Esophagus squamous epithelium (tissue), 5 donors: ENCODE measurements at regions not wholly inside any gene's neighbourhood (a gene's known extent, or its start where the extent isn't known, plus 50 kb on each side); places are given as distances from the start of the nearest gene placed in this dataset.

Experiments used
- DNase-seq: peaks from one replicate; lab custom pipeline; 2025; lab: John Stamatoyannopoulos, UW
- H3K27ac ChIP-seq, 4 donors: fragments of 200-600 bp; sonication (generic); one replicate each; pipeline ENCODE4 v1.5.1; 2016 to 2019; ENCODE audit warnings: mild to moderate bottlenecking in 1 of 4
- H3K27me3 ChIP-seq, 4 donors: fragments of 200-600 bp; sonication (generic); 1 replicate in 3 of 4; 2 replicates in 1 of 4; pipeline versions ENCODE4 v1.5.1 to v1.6.0; 2017 to 2021; ENCODE audit warnings: antibody characterized with exemption in 1 of 4
- H3K36me3 ChIP-seq, 3 donors: fragments of 200-600 bp; sonication (generic); one replicate each; pipeline ENCODE4 v1.5.1; 2016 to 2019
- H3K4me1 ChIP-seq, 3 donors: fragments of 200-600 bp; sonication (generic); one replicate each; pipeline ENCODE4 v1.5.1; 2017 to 2019
- H3K4me3 ChIP-seq, 4 donors: fragments of 200-600 bp; sonication (generic); 1 replicate in 3 of 4; 2 replicates in 1 of 4; pipeline ENCODE4 v1.5.1; 2016 to 2019; ENCODE audit warnings: mild to moderate bottlenecking in 2 of 4, moderate library complexity in 1 of 4
- H3K9me3 ChIP-seq, 3 donors: fragments of 200-600 bp; sonication (generic); one replicate each; pipeline ENCODE4 v1.5.1; 2016 to 2019
- POLR2A ChIP-seq, 4 donors: fragments of 450-650 bp; IDR thresholded peaks; one replicate each; pipeline ENCODE4 v1.6.1; 2017; ENCODE audit warnings: antibody characterized with exemption in 4 of 4, mild to moderate bottlenecking in 4 of 4, moderate library complexity in 3 of 4
- WGBS, 2 donors: methylation state at CpG; one replicate each; pipeline ENCODE4 v1.1.5; 2018; 5-methylcytosine and 5-hydroxymethylcytosine counted together
- intact Hi-C: fragments of 100-400 bp; cut with DNase I; formaldehyde crosslinking; loops from one replicate; pipeline ENCODE4 v1.15.0; 2022
- TF ChIP-seq, protein P1 (sequence below), 6 experiments: fragments of 450-650 bp in 4 of 6; fragments of 200-600 bp in 2 of 6; sonication (generic) in 2 of 6; IDR thresholded peaks; one replicate each; pipeline ENCODE4 v1.5.1; 2016 to 2019; ENCODE audit warnings: antibody characterized with exemption in 6 of 6, mild to moderate bottlenecking in 4 of 6, moderate library complexity in 4 of 6
- donor health status: DM: yes; HTN: yes; CAD: no.

DNA sequence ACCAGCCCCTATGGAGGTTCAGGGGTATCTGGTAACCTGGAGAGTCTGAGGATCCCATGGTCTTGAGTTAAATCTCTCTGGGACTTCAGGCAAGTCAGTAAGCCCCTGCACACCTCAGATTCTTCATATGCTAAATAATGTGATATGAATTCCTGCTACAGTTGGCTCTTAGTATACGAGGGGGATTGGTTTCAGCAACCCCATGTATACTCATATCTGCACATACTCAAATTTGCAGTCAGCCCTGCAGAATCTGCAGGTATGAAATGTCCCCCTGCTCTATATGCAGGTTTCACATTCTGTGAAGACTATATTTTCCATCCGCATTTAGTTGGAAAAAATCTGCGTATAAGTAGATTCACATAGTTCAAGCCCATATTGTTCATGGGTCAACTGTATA lies 136.6 kb downstream of the TOMM20 start:
- Histone ChIP-seq H3K27me3 (no peaks in the 10 kb centered on the region), H3K27ac (no peak overlapping the region), H3K36me3 (no peaks in the 10 kb centered on the region), H3K9me3 (no peaks in the 10 kb centered on the region), H3K4me3 (no peak overlapping the region), H3K4me1 (peaks cover 14 to 25% (median 21%) of the 10 kb centered on the region in 3 donors)
- 89 to 91% methylated on average over 3 of the region's 3 CpGs for WGBS, 2 donors
- intact Hi-C loops = loop anchor here (10.0 kb wide), 2 partner anchors 83 to 377 kb away; partner anchors contain the start of gene IRF2BP2
- no peak for TF ChIP-seq POLR2A (IDR thresholded peaks at IDR 0.05)
- TF ChIP-seq, protein P1, sequence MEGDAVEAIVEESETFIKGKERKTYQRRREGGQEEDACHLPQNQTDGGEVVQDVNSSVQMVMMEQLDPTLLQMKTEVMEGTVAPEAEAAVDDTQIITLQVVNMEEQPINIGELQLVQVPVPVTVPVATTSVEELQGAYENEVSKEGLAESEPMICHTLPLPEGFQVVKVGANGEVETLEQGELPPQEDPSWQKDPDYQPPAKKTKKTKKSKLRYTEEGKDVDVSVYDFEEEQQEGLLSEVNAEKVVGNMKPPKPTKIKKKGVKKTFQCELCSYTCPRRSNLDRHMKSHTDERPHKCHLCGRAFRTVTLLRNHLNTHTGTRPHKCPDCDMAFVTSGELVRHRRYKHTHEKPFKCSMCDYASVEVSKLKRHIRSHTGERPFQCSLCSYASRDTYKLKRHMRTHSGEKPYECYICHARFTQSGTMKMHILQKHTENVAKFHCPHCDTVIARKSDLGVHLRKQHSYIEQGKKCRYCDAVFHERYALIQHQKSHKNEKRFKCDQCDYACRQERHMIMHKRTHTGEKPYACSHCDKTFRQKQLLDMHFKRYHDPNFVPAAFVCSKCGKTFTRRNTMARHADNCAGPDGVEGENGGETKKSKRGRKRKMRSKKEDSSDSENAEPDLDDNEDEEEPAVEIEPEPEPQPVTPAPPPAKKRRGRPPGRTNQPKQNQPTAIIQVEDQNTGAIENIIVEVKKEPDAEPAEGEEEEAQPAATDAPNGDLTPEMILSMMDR (IDR thresholded peaks at IDR 0.05) = no peak
- no peak for DNase-seq

DNA sequence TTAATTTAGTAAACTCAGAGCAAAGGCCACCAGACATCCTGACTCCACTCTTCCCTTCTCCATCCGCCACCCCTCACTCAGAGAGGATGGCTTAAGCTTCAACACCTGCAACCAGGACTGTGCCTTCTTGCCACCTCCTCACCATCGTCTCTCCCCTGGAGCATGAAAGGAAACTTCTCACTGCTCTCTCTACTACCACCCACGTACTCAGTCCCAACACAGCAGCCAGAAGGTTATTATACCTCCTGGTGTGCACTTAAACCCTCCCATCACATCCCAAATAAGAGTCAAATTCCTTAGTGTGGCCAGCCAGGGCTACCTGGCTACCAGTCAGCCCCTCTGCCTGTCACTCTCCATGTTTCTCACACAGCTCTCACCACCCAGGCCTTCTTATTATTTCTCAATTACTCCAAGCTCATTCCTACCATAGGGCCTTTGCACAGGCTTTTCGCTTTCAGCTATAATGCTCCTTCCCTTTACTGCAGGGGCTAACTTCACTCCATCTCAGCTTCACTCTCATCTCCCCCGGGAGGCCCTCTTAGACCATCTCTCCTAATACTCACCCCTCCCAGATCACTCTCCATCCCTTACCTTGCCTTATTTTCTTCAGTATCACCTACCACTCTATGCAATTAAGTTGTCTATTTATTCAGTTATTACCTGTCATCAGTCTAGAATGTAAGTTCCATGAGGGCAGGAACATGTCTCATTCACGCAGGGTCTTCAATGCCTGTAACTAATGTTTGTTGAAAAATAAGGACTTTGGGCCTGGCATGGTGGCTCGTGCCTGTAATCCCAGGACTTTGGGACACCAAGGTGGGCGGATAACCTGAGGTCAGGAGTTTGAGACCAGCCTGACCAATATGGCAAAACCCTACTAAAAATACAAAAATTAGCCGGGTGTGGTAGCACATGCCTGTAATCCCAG lies 137.5 kb downstream of the TOMM20 start:
- 86 to 92% methylated on average over 8 to 9 of the region's 9 CpGs for WGBS, 2 donors
- H3K9me3 ChIP-seq = no peaks in the 10 kb centered on the region
- no peaks in the 10 kb centered on the region for H3K36me3 ChIP-seq
- H3K4me1 ChIP-seq = peaks cover 17 to 25% (median 23%) of the 10 kb centered on the region in 3 donors
- no peak for TF ChIP-seq POLR2A (IDR thresholded peaks at IDR 0.05)
- H3K27me3 ChIP-seq = no peaks in the 10 kb centered on the region
- H3K4me3 ChIP-seq = no peak overlapping the region
- intact Hi-C loops = loop anchor here (10.0 kb wide), 2 partner anchors 84 to 376 kb away; partner anchors contain the start of gene IRF2BP2
- peak overlapping the region in 2 of 4 donors; percentile 18 to 90 for H3K27ac ChIP-seq
- DNase-seq = no peak

DNA sequence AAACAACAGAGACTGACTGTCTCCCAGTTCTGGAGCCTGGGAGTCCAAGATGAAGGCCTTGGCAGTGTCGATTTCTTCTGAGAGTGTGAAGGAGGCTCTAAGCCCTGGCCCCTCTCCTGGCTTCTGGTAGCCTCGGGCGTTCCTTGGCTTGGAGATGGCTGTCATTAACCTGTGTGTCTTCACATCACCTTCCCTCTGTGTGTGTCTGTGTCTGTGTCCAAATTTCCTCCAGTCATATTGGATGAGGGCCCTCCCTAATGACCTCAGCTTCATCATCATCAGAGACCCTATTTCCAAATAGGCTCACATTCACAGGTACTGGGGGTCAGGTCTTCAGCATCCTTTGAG lies 138.3 kb downstream of the TOMM20 start:
- Histone ChIP-seq H3K4me3 (no peak overlapping the region), H3K4me1 (peaks cover 17 to 33% (median 32%) of the 10 kb centered on the region in 3 donors), H3K36me3 (no peaks in the 10 kb centered on the region), H3K27ac (peak overlapping the region in 2 of 4 donors; percentile 18 to 90), H3K27me3 (no peaks in the 10 kb centered on the region), H3K9me3 (no peaks in the 10 kb centered on the region)
- 56 to 57% methylated on average over 3 of the region's 3 CpGs for WGBS, 2 donors
- no peak for DNase-seq
- intact Hi-C loops = loop anchor here (10.0 kb wide), 2 partner anchors 84 to 376 kb away; partner anchors contain the start of gene IRF2BP2
- TF ChIP-seq POLR2A (IDR thresholded peaks at IDR 0.05) = no peak
- TF ChIP-seq, protein P1 (IDR thresholded peaks at IDR 0.05) = no peak

DNA sequence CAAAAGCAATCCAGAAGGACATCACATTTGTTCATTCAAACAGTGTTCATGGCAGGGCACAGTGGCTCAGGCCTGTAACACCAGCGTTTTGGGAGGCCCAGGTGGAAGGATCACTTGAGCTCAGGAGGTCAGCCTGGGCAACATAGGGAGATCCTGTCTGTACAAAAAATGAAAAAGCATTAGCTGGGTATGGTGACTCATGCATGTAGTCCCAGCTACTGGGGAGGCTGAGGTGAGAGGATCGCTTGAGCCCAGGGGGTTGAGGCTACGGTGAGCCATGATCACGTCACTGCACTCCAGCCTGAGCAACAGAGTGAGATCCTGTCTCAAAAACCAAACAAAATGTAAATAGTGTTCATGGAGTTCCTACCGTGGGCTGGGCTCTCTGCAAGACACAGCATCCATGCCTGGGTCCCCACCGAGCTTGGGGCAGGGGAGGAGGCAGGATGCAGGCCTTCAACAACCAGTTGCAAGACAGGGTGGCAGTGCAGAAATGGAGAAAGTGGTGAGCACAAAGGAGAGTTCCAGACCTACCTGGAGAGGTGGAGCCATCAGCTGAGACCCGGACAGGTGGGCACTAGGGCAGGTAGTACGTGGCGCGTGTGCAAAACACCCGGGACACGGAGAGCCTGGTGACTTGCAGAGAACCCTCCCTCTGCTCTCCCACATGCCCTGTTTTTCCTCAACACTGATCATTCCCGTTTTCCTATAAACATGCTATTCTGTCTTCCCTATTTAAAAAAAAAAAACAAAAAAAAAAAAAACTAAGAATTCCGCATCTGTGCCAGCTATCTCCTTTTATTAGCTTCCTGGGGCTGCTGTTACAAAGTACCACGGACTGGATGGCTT lies 138.9 kb downstream of the TOMM20 start:
- intact Hi-C loops = loop anchor here (10.0 kb wide), 2 partner anchors 85 to 375 kb away; partner anchors contain the start of gene IRF2BP2
- H3K27ac ChIP-seq = peak overlapping the region in 3 of 4 donors; percentile 88 to 93 (median 90)
- no peaks in the 10 kb centered on the region for H3K9me3 ChIP-seq
- H3K4me1 ChIP-seq = peaks cover 17 to 38% (median 38%) of the 10 kb centered on the region in 3 donors
- no peak overlapping the region for H3K4me3 ChIP-seq
- H3K36me3 ChIP-seq = no peaks in the 10 kb centered on the region
- WGBS, 2 donors = 87 to 88% methylated on average over 13 to 14 of the region's 15 CpGs
- H3K27me3 ChIP-seq = no peaks in the 10 kb centered on the region
- DNase-seq = no peak
- TF ChIP-seq POLR2A (IDR thresholded peaks at IDR 0.05) = no peak
- TF ChIP-seq, protein P1 (IDR thresholded peaks at IDR 0.05) = no peak

DNA sequence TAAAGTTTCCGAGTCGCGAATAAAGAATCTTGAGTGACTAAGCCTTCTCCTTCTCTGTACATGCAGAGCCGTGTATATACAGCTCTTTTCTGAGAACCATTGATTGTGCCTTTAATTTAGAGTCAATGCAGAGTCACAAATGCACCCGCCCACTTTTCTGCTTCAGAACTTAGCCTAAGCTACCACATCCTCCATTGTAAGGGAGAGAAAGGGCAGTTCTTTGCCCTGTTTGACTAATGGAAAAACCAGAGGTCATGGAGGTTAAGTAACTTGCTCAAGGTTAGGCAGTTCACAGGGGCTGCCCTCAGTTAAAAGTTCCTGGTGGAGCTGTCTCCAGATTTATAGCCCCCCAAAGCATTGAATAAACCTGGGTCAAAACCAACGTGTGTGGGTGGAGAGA lies 139.6 kb downstream of the TOMM20 start:
- no peak for DNase-seq
- peak overlapping the region; percentile 36 to 93 (median 89) for H3K27ac ChIP-seq
- H3K4me1 ChIP-seq = peaks cover 17 to 45% (median 40%) of the 10 kb centered on the region in 3 donors
- 80 to 86% methylated on average over 6 of the region's 6 CpGs for WGBS, 2 donors
- no peaks in the 10 kb centered on the region for H3K9me3 ChIP-seq
- H3K4me3 ChIP-seq = no peak overlapping the region
- intact Hi-C loops = no loop called here
- no peaks in the 10 kb centered on the region for H3K36me3 ChIP-seq
- TF ChIP-seq, protein P1 (IDR thresholded peaks at IDR 0.05) = no peak
- no peak for TF ChIP-seq POLR2A (IDR thresholded peaks at IDR 0.05)
- H3K27me3 ChIP-seq = no peaks in the 10 kb centered on the region
